NB4 (cell line): ENCODE measurements at regions not wholly inside any gene's neighbourhood (a gene's known extent, or its start where the extent isn't known, plus 50 kb on each side); places are given as distances from the start of the nearest gene placed in this dataset.

Experiments used
- DNase-seq: peaks from one replicate; pipeline ENCODE4 v3.0.0; 2010; ENCODE audit warnings: low read depth
- H3K4me3 ChIP-seq: one replicate; pipeline ENCODE4 v1.5.1; 2011; ENCODE audit warnings: mild to moderate bottlenecking, low read depth, low read length, moderate library complexity
- MYC ChIP-seq: IDR thresholded peaks from 2 replicates; pipeline ENCODE4 v1.6.1; 2011; ENCODE audit warnings: low read depth, low read length
- POLR2A ChIP-seq: IDR thresholded peaks from 2 replicates; pipeline ENCODE4 v1.6.1; 2011; ENCODE audit warnings: mild to moderate bottlenecking; ENCODE audit not compliant: insufficient read length; ENCODE audit errors: extremely low read depth
- TF ChIP-seq, protein P1 (sequence below): IDR thresholded peaks from 2 replicates; pipeline ENCODE4 v1.6.1; 2011; ENCODE audit warnings: low read depth, low read length
- TF ChIP-seq, protein P2 (sequence below): IDR thresholded peaks from one replicate; pipeline ENCODE4 v1.5.1; 2012; ENCODE audit warnings: low read depth, low read length

DNA sequence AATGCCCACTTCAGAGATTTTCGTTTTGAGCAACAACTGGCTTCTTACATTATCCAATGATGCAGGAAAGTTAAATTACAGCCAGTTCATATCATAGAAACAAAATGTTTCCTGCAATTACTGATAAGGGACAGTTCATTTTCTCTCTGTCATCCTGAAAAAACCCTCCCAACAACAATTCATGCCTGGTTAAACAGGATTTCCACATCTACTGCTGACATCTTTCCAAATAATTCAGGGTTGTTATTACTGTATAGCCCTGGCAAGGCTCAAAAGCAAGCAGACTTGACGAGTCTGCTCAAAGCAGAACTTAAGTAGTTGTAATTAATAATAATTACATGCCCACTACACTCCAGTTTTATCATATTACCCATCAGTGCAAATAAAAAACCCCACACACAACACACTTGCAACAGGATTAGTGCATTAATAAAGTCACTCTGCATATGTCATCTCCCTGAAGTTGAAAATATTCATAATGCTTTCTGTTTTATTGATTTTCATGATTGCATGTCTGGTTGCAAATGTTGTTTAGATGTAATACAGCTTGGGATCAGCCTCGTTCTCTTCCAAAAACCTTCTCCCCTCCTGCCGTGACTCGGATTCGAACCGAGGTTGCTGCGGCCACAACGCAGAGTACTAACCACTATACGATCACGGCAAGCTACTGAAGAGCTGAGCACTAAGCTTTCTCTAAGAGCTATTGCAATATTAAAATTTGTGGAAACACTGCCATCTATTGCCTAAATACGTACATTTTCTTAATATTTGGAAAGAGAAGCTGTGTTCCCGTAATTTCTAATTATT lies 119.6 kb upstream of the NFIB start:
- DNase-seq = peak; percentile 61
- TF ChIP-seq, protein P1, sequence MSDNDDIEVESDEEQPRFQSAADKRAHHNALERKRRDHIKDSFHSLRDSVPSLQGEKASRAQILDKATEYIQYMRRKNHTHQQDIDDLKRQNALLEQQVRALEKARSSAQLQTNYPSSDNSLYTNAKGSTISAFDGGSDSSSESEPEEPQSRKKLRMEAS = no peak
- TF ChIP-seq MYC (no peak), POLR2A (no peak)
- TF ChIP-seq, protein P2, sequence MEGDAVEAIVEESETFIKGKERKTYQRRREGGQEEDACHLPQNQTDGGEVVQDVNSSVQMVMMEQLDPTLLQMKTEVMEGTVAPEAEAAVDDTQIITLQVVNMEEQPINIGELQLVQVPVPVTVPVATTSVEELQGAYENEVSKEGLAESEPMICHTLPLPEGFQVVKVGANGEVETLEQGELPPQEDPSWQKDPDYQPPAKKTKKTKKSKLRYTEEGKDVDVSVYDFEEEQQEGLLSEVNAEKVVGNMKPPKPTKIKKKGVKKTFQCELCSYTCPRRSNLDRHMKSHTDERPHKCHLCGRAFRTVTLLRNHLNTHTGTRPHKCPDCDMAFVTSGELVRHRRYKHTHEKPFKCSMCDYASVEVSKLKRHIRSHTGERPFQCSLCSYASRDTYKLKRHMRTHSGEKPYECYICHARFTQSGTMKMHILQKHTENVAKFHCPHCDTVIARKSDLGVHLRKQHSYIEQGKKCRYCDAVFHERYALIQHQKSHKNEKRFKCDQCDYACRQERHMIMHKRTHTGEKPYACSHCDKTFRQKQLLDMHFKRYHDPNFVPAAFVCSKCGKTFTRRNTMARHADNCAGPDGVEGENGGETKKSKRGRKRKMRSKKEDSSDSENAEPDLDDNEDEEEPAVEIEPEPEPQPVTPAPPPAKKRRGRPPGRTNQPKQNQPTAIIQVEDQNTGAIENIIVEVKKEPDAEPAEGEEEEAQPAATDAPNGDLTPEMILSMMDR = peak; percentile 20
- H3K4me3 ChIP-seq = no peak overlapping the region

DNA sequence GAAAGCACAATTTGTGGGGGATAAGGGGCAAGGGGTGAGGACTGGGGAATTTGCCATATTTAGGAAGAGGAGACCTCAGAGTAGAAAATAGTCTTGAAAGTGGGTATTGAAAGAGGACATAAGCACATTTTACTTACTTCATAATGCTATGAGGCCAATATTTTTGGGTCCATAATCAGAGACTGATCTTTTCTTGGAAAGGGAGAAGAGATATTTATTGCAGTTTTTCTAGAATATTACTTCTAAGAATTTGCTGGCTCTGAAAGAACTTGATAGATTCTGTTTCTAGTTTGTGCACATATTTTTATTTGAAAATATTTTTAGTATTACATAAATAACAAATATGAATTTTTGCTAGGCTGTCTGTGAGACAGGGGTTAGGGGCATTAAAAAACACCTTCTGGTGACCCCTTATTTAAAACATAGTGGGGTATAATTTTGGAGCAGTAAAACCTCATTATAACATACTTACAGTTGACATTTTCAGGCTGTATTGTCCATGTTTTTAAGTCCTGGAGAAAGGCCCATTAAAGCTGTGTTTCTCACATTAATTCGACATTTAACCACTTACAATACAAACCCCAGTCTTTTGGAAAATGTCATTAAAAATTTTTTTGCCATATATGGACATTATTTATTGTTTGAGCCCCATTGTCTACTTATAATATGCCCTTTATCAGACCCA lies 118.9 kb upstream of the NFIB start:
- no peak overlapping the region for H3K4me3 ChIP-seq
- TF ChIP-seq, protein P2 = no peak
- TF ChIP-seq POLR2A (no peak), MYC (no peak)
- TF ChIP-seq, protein P1 = no peak
- DNase-seq = no peak

DNA sequence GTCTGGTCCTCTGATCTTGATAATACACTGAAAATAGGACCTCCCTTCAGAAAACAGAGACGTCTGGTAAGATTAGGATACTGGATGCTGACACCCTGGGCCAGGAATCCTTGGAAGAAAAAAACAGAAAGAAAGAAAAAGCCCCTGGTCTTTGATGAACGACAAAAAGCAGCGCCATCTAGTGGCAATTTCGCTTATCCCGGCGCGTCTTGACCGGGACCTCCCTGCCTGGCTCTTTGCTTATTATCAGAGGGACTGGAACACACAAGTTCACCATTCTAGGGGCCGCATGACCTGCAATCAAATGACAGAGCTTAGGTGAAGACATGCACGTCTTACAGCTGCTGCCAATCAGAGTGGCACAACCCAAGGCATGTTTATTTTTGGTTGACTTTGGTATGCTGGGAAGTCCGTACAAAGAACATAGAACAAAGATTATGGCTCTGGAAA lies 114.9 kb upstream of the NFIB start:
- TF ChIP-seq, protein P2 = peak; percentile 95
- TF ChIP-seq POLR2A = no peak
- DNase-seq = peak; percentile 75
- H3K4me3 ChIP-seq = no peak overlapping the region

DNA sequence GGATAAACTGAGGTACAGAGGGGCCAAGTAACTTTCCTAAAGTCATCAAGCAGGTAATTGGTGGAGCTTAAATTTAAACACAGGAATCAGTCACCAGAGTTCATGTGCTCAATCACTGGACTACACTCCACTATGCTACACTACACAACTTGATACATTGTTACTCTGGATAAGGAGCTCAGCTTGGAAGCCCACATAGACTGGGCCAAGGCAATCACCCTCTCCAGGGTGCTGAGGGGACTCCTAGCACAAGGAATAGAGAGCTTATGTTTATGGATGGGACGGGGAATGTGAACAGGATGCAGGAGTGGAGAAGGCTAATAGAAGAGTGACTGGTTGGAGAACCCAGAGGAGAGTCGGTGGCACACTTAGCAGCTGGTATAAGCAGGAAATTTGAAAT lies 113.5 kb upstream of the NFIB start:
- TF ChIP-seq, protein P1 = no peak
- no peak for TF ChIP-seq MYC
- TF ChIP-seq POLR2A = no peak
- TF ChIP-seq, protein P2 = no peak
- no peak for DNase-seq
- H3K4me3 ChIP-seq = no peak overlapping the region

DNA sequence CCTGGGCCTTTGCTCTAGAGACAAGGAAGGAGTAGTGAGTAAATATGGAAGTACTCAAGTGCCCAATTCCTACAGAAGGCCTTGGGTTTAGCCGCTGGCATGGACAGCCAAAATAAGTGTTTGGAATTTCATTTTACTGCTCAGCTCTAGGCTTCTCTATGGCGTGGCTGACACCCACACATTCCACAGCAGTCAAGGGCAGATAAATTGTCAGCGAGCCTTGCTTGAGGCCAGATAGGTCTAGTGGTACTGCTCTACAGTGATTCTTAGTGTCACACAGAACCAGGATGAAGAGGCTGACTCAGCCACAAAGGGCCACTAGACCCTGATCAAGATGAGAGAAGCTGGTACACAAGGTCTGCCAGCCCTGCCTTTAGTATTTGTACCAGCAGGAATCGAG lies 111.0 kb upstream of the NFIB start:
- no peak overlapping the region for H3K4me3 ChIP-seq
- DNase-seq = no peak
- TF ChIP-seq, protein P1 = no peak
- TF ChIP-seq MYC = no peak
- no peak for TF ChIP-seq POLR2A
- TF ChIP-seq, protein P2 = no peak
